DND-41 (cell line): ENCODE measurements at regions not wholly inside any gene's neighbourhood (a gene's known extent, or its start where the extent isn't known, plus 50 kb on each side); places are given as distances from the start of the nearest gene placed in this dataset.

ENCODE experiments used
- ATAC-seq: fragments of 200-7000 bp; cut with Tn5 transposase; 3 replicates; pipeline ENCODE4 v1.9.1; 2021; ENCODE audit warnings: low read depth; ENCODE audit not compliant: insufficient read depth
- DNase-seq: peaks from one replicate; pipeline ENCODE4 v3.0.0-alpha.2; 2020
- H2AFZ ChIP-seq: 2 replicates; pipeline ENCODE4 v1.6.0; 2012; ENCODE audit warnings: low read depth, low read length
- H3K27ac ChIP-seq: 2 replicates; pipeline ENCODE4 v1.5.1; 2012; ENCODE audit warnings: low read length, inconsistent platforms
- H3K27me3 ChIP-seq: fragments of 200-600 bp; sonication (generic); 2 replicates; pipeline ENCODE4 v1.6.0; 2012; ENCODE audit warnings: low read length, mild to moderate bottlenecking, inconsistent platforms; ENCODE audit not compliant: insufficient read depth, poor library complexity
- H3K36me3 ChIP-seq: 2 replicates; pipeline ENCODE4 v1.5.1; 2012; ENCODE audit warnings: low read length, inconsistent platforms; ENCODE audit not compliant: insufficient read depth
- H3K4me1 ChIP-seq: 2 replicates; pipeline ENCODE4 v1.5.1; 2012; ENCODE audit warnings: mild to moderate bottlenecking, low read length; ENCODE audit not compliant: insufficient read depth
- H3K4me2 ChIP-seq: 2 replicates; pipeline ENCODE4 v1.6.0; 2012; ENCODE audit warnings: mild to moderate bottlenecking, moderate library complexity, low read length, inconsistent platforms; ENCODE audit not compliant: insufficient read depth
- H3K4me3 ChIP-seq, 2 experiments: fragments of 200-600 bp in 1 of 2; shearing (Covaris generic) in 1 of 2; 2 replicates each; pipeline ENCODE4 v1.5.1; 2012 to 2016; ENCODE audit warnings: inconsistent platforms in 2 of 2, low read length in 2 of 2, mild to moderate bottlenecking in 2 of 2, low read depth in 1 of 2, moderate library complexity in 1 of 2
- H3K79me2 ChIP-seq: 2 replicates; pipeline ENCODE4 v1.6.0; 2012; ENCODE audit warnings: low read length, inconsistent platforms; ENCODE audit not compliant: insufficient read depth
- H3K9ac ChIP-seq: 2 replicates; pipeline ENCODE4 v1.6.0; 2012; ENCODE audit warnings: low read depth, mild to moderate bottlenecking, inconsistent platforms, low read length, moderate library complexity
- H3K9me3 ChIP-seq: 2 replicates; pipeline ENCODE4 v1.5.1; 2012; ENCODE audit warnings: low read length, moderate library complexity, mild to moderate bottlenecking, inconsistent platforms; ENCODE audit not compliant: insufficient read depth, severe bottlenecking
- H4K20me1 ChIP-seq: 2 replicates; pipeline ENCODE4 v1.6.0; 2012; ENCODE audit warnings: low read length; ENCODE audit not compliant: insufficient read depth
- EZH2 ChIP-seq: IDR thresholded peaks from 3 replicates; pipeline ENCODE4 v1.6.1; 2012; ENCODE audit warnings: borderline replicate concordance, low read depth, mild to moderate bottlenecking, moderate library complexity, low read length, inconsistent platforms; ENCODE audit not compliant: severe bottlenecking
- TF ChIP-seq, protein P1 (sequence below): IDR thresholded peaks from 2 replicates; pipeline ENCODE4 v1.5.1; 2012; ENCODE audit warnings: borderline replicate concordance, low read length, moderate library complexity, mild to moderate bottlenecking; ENCODE audit not compliant: poor library complexity, severe bottlenecking; ENCODE audit errors: extremely low read depth

DNA sequence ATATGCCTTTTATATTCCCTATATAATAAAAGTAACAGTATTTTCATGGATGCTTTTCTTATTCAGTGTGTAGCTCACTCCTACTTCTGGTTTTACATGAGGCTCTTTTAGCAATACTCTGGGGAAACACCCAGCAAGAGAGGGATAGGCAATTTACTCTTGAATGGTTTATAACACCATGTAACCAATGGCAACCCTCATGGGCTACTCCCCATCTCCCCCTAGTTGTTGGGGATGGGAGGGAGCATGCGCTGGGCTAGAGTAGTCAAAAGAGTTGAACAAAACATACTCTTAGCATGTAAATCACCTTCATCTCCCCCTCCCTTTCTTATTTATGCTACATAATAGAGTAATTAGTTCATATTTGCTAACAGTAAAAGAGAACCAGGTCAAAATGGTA is 140.1 kb upstream of the LRFN2 start:
- H3K4me3 ChIP-seq: no peak overlapping the region
- TF ChIP-seq EZH2: no peak
- TF ChIP-seq, protein P1, sequence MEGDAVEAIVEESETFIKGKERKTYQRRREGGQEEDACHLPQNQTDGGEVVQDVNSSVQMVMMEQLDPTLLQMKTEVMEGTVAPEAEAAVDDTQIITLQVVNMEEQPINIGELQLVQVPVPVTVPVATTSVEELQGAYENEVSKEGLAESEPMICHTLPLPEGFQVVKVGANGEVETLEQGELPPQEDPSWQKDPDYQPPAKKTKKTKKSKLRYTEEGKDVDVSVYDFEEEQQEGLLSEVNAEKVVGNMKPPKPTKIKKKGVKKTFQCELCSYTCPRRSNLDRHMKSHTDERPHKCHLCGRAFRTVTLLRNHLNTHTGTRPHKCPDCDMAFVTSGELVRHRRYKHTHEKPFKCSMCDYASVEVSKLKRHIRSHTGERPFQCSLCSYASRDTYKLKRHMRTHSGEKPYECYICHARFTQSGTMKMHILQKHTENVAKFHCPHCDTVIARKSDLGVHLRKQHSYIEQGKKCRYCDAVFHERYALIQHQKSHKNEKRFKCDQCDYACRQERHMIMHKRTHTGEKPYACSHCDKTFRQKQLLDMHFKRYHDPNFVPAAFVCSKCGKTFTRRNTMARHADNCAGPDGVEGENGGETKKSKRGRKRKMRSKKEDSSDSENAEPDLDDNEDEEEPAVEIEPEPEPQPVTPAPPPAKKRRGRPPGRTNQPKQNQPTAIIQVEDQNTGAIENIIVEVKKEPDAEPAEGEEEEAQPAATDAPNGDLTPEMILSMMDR: no peak
- no peaks in the 10 kb centered on the region for H3K27me3 ChIP-seq
- no peaks in the 10 kb centered on the region for H3K36me3 ChIP-seq
- H3K79me2 ChIP-seq: no peaks in the 10 kb centered on the region
- no peak overlapping the region for H3K4me2 ChIP-seq
- no peak for ATAC-seq
- no peaks in the 10 kb centered on the region for H4K20me1 ChIP-seq
- no peak overlapping the region for H3K9ac ChIP-seq
- H3K27ac ChIP-seq: no peak overlapping the region
- no peak overlapping the region for H2AFZ ChIP-seq
- H3K9me3 ChIP-seq: no peaks in the 10 kb centered on the region
- DNase-seq: no peak
- H3K4me1 ChIP-seq: no peaks in the 10 kb centered on the region

DNA sequence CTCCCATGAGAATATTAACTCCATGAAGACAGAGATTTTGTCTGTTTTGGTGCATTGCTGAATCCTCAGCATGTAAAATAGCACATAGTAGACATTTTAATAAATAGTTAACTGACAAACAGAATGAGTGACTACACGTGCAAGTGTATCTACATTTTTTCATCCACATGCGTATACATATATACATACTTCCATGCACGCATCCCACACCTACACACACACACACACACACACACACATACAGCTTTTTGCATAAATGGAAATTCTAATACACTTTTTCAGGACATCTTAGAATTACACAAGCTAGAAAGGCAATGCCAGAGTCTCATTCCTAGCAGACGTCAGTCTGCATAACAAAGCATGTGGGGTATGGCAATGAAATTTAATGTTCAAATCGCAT is 139.7 kb upstream of the LRFN2 start:
- H3K36me3 ChIP-seq: no peaks in the 10 kb centered on the region
- no peak for TF ChIP-seq EZH2
- TF ChIP-seq, protein P1: no peak
- no peak overlapping the region for H3K4me2 ChIP-seq
- no peak overlapping the region for H3K4me3 ChIP-seq
- H3K27ac ChIP-seq: no peak overlapping the region
- no peak overlapping the region for H3K9ac ChIP-seq
- no peaks in the 10 kb centered on the region for H3K4me1 ChIP-seq
- DNase-seq: no peak
- no peaks in the 10 kb centered on the region for H4K20me1 ChIP-seq
- no peak overlapping the region for H2AFZ ChIP-seq
- H3K9me3 ChIP-seq: no peaks in the 10 kb centered on the region
- no peaks in the 10 kb centered on the region for H3K79me2 ChIP-seq
- no peak for ATAC-seq
- no peaks in the 10 kb centered on the region for H3K27me3 ChIP-seq

DNA sequence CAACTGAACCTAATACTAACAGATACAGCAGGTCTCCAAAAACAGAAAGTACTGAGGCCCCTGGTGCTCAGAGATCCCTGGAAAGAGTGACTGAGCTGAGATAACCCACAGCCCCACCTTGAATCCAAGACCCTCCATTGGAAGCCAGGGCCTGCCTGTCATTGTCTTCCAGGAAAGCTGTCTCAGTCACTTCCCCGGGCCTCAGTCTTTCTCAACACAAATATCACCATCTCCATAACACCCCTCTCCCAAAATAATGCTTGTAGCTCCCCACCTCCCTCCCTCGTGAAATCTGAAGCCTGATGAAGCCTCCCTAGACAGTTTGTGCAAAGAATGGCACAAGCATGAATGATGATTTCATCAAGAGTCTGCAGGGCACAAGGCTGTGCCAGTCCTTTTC is 138.2 kb upstream of the LRFN2 start:
- ATAC-seq: no peak
- no peaks in the 10 kb centered on the region for H4K20me1 ChIP-seq
- no peaks in the 10 kb centered on the region for H3K27me3 ChIP-seq
- H3K4me2 ChIP-seq: no peak overlapping the region
- H3K9ac ChIP-seq: no peak overlapping the region
- DNase-seq: no peak
- H3K27ac ChIP-seq: no peak overlapping the region
- H3K36me3 ChIP-seq: no peaks in the 10 kb centered on the region
- peaks cover 8% of the 10 kb centered on the region for H3K4me1 ChIP-seq
- no peaks in the 10 kb centered on the region for H3K9me3 ChIP-seq
- no peak overlapping the region for H2AFZ ChIP-seq
- TF ChIP-seq, protein P1: no peak
- TF ChIP-seq EZH2: no peak
- no peaks in the 10 kb centered on the region for H3K79me2 ChIP-seq
- H3K4me3 ChIP-seq: no peak overlapping the region

DNA sequence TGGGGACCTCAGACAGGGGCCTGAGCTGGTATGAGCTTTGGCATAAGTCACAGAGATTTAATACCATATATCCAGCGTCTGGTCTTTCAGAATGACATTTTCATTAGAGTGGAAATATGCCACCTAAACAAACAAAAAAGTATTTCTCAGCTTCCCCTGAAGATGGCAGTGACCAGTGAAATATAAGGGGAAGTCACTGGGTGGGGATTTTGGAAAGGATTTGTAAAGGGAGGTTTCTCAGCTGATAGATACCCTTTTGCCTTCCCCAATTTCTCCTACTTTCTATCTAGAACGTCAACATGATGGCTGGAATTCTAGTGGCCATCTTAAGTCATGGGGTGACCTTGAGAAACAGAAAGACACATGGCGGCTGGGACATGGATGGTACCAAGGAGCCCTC is 137.7 kb upstream of the LRFN2 start:
- no peak overlapping the region for H3K27ac ChIP-seq
- H3K9ac ChIP-seq: no peak overlapping the region
- TF ChIP-seq, protein P1: no peak
- TF ChIP-seq EZH2: no peak
- no peak overlapping the region for H3K4me3 ChIP-seq
- no peaks in the 10 kb centered on the region for H3K9me3 ChIP-seq
- H3K27me3 ChIP-seq: no peaks in the 10 kb centered on the region
- no peaks in the 10 kb centered on the region for H3K79me2 ChIP-seq
- no peaks in the 10 kb centered on the region for H3K36me3 ChIP-seq
- ATAC-seq: no peak
- H2AFZ ChIP-seq: no peak overlapping the region
- H3K4me2 ChIP-seq: no peak overlapping the region
- peaks cover 13% of the 10 kb centered on the region for H3K4me1 ChIP-seq
- no peak for DNase-seq
- H4K20me1 ChIP-seq: no peaks in the 10 kb centered on the region
